Stimulated activated memory B cell treated with anti-CD40 and anti-IgM and Interleukin-4, amounts not matched to agents 10 μg/mL and 1 μg/mL and 100 μg/mL, for 72 hours (primary cell): ENCODE measurements at regions not wholly inside any gene's neighbourhood (a gene's known extent, or its start where the extent isn't known, plus 50 kb on each side); places are given as distances from the start of the nearest gene placed in this dataset.
"Not testable (repeated sequence)": the region's sequence is repeated elsewhere in the genome, so short reads cannot be mapped to it uniquely, and the experiment has no call there.

Experiments
- ATAC-seq: fragments of 150-1000 bp; cut with Tn5 transposase; 2 replicates; pipeline ENCODE4 v1.10.0; 2021
- H3K27ac Mint-ChIP-seq: one replicate; pipeline ENCODE4 v1.8.0; 2022; ENCODE audit warnings: mild to moderate bottlenecking, mixed read lengths
- H3K27me3 Mint-ChIP-seq: one replicate; pipeline ENCODE4 v1.8.0; 2022; ENCODE audit warnings: mixed read lengths
- H3K36me3 Mint-ChIP-seq: one replicate; pipeline ENCODE4 v1.8.0; 2022; ENCODE audit warnings: mixed read lengths
- H3K4me1 Mint-ChIP-seq: one replicate; pipeline ENCODE4 v1.8.0; 2022; ENCODE audit warnings: mixed read lengths
- H3K4me3 Mint-ChIP-seq: one replicate; pipeline ENCODE4 v1.8.0; 2022; ENCODE audit warnings: mild to moderate bottlenecking, moderate library complexity, mixed read lengths
- H3K9me3 Mint-ChIP-seq: one replicate; pipeline ENCODE4 v1.8.0; 2022; ENCODE audit warnings: mixed read lengths

- Mint-ChIP-seq H3K27ac (no peak overlapping the region), H3K4me1 (no peaks in the 10 kb centered on the region), H3K4me3 (no peak overlapping the region), H3K36me3 (no peaks in the 10 kb centered on the region), H3K27me3 (no peaks in the 10 kb centered on the region), H3K9me3 (peaks cover 11% of the 10 kb centered on the region)
- ATAC-seq = no peak
These were observed 513.0 kb upstream of the ADGRB3 start for GRCh38 chr6:68122032-68122431.

GRCh38 chr6:68120954-68121353, 514.1 kb upstream of the ADGRB3 start:
- H3K9me3 Mint-ChIP-seq = peaks cover 11% of the 10 kb centered on the region
- not testable (repeated sequence) for H3K36me3 Mint-ChIP-seq, H3K4me1 Mint-ChIP-seq, H3K27ac Mint-ChIP-seq, H3K4me3 Mint-ChIP-seq, H3K27me3 Mint-ChIP-seq, ATAC-seq

GRCh38 chr6:68114463-68115047, 520.5 kb upstream of the ADGRB3 start:
- H3K4me1 Mint-ChIP-seq = no peaks in the 10 kb centered on the region
- no peak overlapping the region for H3K4me3 Mint-ChIP-seq
- no peak for ATAC-seq
- no peaks in the 10 kb centered on the region for H3K27me3 Mint-ChIP-seq
- H3K9me3 Mint-ChIP-seq = no peaks in the 10 kb centered on the region
- no peaks in the 10 kb centered on the region for H3K36me3 Mint-ChIP-seq
- H3K27ac Mint-ChIP-seq = no peak overlapping the region

- H3K36me3 Mint-ChIP-seq = no peaks in the 10 kb centered on the region
- no peaks in the 10 kb centered on the region for H3K27me3 Mint-ChIP-seq
- no peaks in the 10 kb centered on the region for H3K4me1 Mint-ChIP-seq
- H3K4me3 Mint-ChIP-seq = no peak overlapping the region
- no peak for ATAC-seq
- H3K9me3 Mint-ChIP-seq = peaks cover 2% of the 10 kb centered on the region
- H3K27ac Mint-ChIP-seq = no peak overlapping the region
These were observed 526.7 kb upstream of the ADGRB3 start for GRCh38 chr6:68108233-68108835.

- ATAC-seq = peak; percentile 64
- H3K9me3 Mint-ChIP-seq = no peaks in the 10 kb centered on the region
- no peak overlapping the region for H3K4me3 Mint-ChIP-seq
- no peak overlapping the region for H3K27ac Mint-ChIP-seq
- H3K36me3 Mint-ChIP-seq = no peaks in the 10 kb centered on the region
- no peaks in the 10 kb centered on the region for H3K4me1 Mint-ChIP-seq
- no peaks in the 10 kb centered on the region for H3K27me3 Mint-ChIP-seq
These were observed 541.0 kb upstream of the ADGRB3 start for GRCh38 chr6:68094070-68094469.

GRCh38 chr6:68087399-68088133, 547.5 kb upstream of the ADGRB3 start:
- H3K4me3 Mint-ChIP-seq = no peak overlapping the region
- no peak for ATAC-seq
- no peaks in the 10 kb centered on the region for H3K27me3 Mint-ChIP-seq
- H3K9me3 Mint-ChIP-seq = no peaks in the 10 kb centered on the region
- no peaks in the 10 kb centered on the region for H3K4me1 Mint-ChIP-seq
- H3K27ac Mint-ChIP-seq = no peak overlapping the region
- H3K36me3 Mint-ChIP-seq = no peaks in the 10 kb centered on the region

GRCh38 chr6:68086199-68086598, 548.9 kb upstream of the ADGRB3 start:
- H3K27ac Mint-ChIP-seq = no peak overlapping the region
- H3K36me3 Mint-ChIP-seq = no peaks in the 10 kb centered on the region
- no peaks in the 10 kb centered on the region for H3K27me3 Mint-ChIP-seq
- no peak for ATAC-seq
- no peaks in the 10 kb centered on the region for H3K4me1 Mint-ChIP-seq
- H3K4me3 Mint-ChIP-seq = no peak overlapping the region
- no peaks in the 10 kb centered on the region for H3K9me3 Mint-ChIP-seq

- not testable (repeated sequence) for H3K4me3 Mint-ChIP-seq, H3K36me3 Mint-ChIP-seq, H3K4me1 Mint-ChIP-seq, ATAC-seq, H3K9me3 Mint-ChIP-seq, H3K27ac Mint-ChIP-seq, H3K27me3 Mint-ChIP-seq
These were observed 549.5 kb upstream of the ADGRB3 start for GRCh38 chr6:68085599-68085998.

GRCh38 chr6:68082086-68082485, 553.0 kb upstream of the ADGRB3 start:
- H3K36me3 Mint-ChIP-seq = no peaks in the 10 kb centered on the region

GRCh38 chr6:68080074-68080473, 555.0 kb upstream of the ADGRB3 start:
- no peak for ATAC-seq
- no peaks in the 10 kb centered on the region for H3K36me3 Mint-ChIP-seq
- H3K4me3 Mint-ChIP-seq = no peak overlapping the region
- H3K4me1 Mint-ChIP-seq = no peaks in the 10 kb centered on the region
- H3K27me3 Mint-ChIP-seq = no peaks in the 10 kb centered on the region
- no peak overlapping the region for H3K27ac Mint-ChIP-seq
- no peaks in the 10 kb centered on the region for H3K9me3 Mint-ChIP-seq

More at GRCh38 chr6:68082086-68082485, 553.0 kb upstream of the ADGRB3 start:
- no peak for ATAC-seq
- Mint-ChIP-seq H3K4me3 (no peak overlapping the region), H3K4me1 (no peaks in the 10 kb centered on the region), H3K27ac (no peak overlapping the region), H3K27me3 (no peaks in the 10 kb centered on the region), H3K9me3 (no peaks in the 10 kb centered on the region)

GRCh38 chr6:68077661-68078060, 557.4 kb upstream of the ADGRB3 start:
- Mint-ChIP-seq H3K4me1 (no peaks in the 10 kb centered on the region), H3K36me3 (no peaks in the 10 kb centered on the region), H3K9me3 (no peaks in the 10 kb centered on the region), H3K27me3 (no peaks in the 10 kb centered on the region), H3K27ac (no peak overlapping the region), H3K4me3 (no peak overlapping the region)
- ATAC-seq = no peak

- H3K4me3 Mint-ChIP-seq = no peak overlapping the region
- H3K4me1 Mint-ChIP-seq = no peaks in the 10 kb centered on the region
- H3K27me3 Mint-ChIP-seq = no peaks in the 10 kb centered on the region
- no peaks in the 10 kb centered on the region for H3K36me3 Mint-ChIP-seq
- ATAC-seq = no peak
- no peaks in the 10 kb centered on the region for H3K9me3 Mint-ChIP-seq
- no peak overlapping the region for H3K27ac Mint-ChIP-seq
These were observed 563.3 kb upstream of the ADGRB3 start for GRCh38 chr6:68071740-68072139.

GRCh38 chr6:68069921-68070710, 565.0 kb upstream of the ADGRB3 start:
- ATAC-seq = no peak
- Mint-ChIP-seq H3K27ac (no peak overlapping the region), H3K27me3 (no peaks in the 10 kb centered on the region), H3K4me3 (no peak overlapping the region), H3K36me3 (no peaks in the 10 kb centered on the region), H3K4me1 (no peaks in the 10 kb centered on the region), H3K9me3 (no peaks in the 10 kb centered on the region)

GRCh38 chr6:68059899-68060298, 575.2 kb upstream of the ADGRB3 start:
- ATAC-seq = no peak
- H3K4me3 Mint-ChIP-seq = no peak overlapping the region
- no peaks in the 10 kb centered on the region for H3K27me3 Mint-ChIP-seq
- no peaks in the 10 kb centered on the region for H3K9me3 Mint-ChIP-seq
- no peaks in the 10 kb centered on the region for H3K4me1 Mint-ChIP-seq
- H3K27ac Mint-ChIP-seq = no peak overlapping the region
- H3K36me3 Mint-ChIP-seq = no peaks in the 10 kb centered on the region

- Mint-ChIP-seq H3K36me3 (no peaks in the 10 kb centered on the region), H3K27ac (no peak overlapping the region), H3K4me3 (no peak overlapping the region), H3K4me1 (no peaks in the 10 kb centered on the region), H3K27me3 (no peaks in the 10 kb centered on the region), H3K9me3 (no peaks in the 10 kb centered on the region)
- no peak for ATAC-seq
These were observed 575.8 kb upstream of the ADGRB3 start for GRCh38 chr6:68059261-68059660.
